GM12892 (cell line): ENCODE measurements at regions not wholly inside any gene's neighbourhood (a gene's known extent, or its start where the extent isn't known, plus 50 kb on each side); places are given as distances from the start of the nearest gene placed in this dataset.

ENCODE experiments used
- POLR2A ChIP-seq: IDR thresholded peaks from 2 replicates; pipeline ENCODE4 v1.6.1; 2011; ENCODE audit warnings: low read depth, low read length, control low read depth
- POLR2AphosphoS5 ChIP-seq: IDR thresholded peaks from 2 replicates; pipeline ENCODE4 v1.6.1; 2011; ENCODE audit warnings: low read depth, low read length, control low read depth
- TAF1 ChIP-seq: IDR thresholded peaks from 2 replicates; pipeline ENCODE4 v1.6.1; 2011; ENCODE audit warnings: low read depth, mild to moderate bottlenecking, control low read depth, low read length, borderline replicate concordance

DNA sequence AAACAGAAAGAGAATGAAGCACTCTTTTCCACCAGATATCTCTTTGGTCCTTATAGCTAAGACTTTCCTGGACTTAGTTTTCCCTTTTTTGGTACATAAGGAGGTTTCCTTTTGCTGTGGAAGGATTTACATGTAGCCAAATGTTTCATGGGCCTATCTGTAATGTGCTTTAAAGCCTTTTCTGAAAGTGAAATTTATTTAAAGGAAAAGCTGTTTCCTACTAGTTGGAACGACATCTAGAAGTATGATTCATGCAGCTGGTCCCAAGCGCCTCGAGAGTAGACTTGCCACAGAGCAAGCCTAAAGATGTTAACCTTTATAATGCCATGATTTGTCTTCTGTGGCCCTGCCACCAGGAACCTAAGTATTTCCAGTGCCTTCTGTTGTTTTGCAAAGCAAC lies 390.3 kb downstream of the DLEU7 start:
- TF ChIP-seq POLR2A (no peak), POLR2AphosphoS5 (no peak), TAF1 (no peak)
